IMR-90 (cell line): ENCODE measurements at regions not wholly inside any gene's neighbourhood (a gene's known extent, or its start where the extent isn't known, plus 50 kb on each side); places are given as distances from the start of the nearest gene placed in this dataset.

Experiments used
- ATAC-seq: fragments of 200-7000 bp; cut with Tn5 transposase; 2 replicates; pipeline ENCODE4 v1.9.1; 2020; ENCODE audit warnings: low read depth, mild to moderate bottlenecking, moderate library complexity
- BruUV-seq: library from RNA; stranded (reverse); fragments of 400-500 nt; replicated peaks from 2 replicates; lab custom pipeline; 2021; lab: Mats Ljungman, UMichigan
- CTCF ChIA-PET: fragments of 300-600 bp; formaldehyde crosslinking; extraction: SDS; loops from one replicate; lab custom pipeline; 2021; ENCODE audit warnings: antibody characterized with exemption; lab: Yijun Ruan, JAX
- POLR2A ChIA-PET: fragments of 300-600 bp; sonication (Branson Sonifier 250); formaldehyde crosslinking; loops from one replicate; lab custom pipeline; 2022; ENCODE audit warnings: antibody characterized with exemption; ENCODE audit not compliant: unreplicated experiment; lab: Charles Lee
- DNase-seq: peaks from one replicate; pipeline ENCODE4 v3.0.0; 2013
- H2AFZ ChIP-seq: replicated peaks from 2 replicates; pipeline ENCODE3; 2013; ENCODE audit warnings: low read length, mild to moderate bottlenecking; ENCODE audit not compliant: poor library complexity
- H2AK5ac ChIP-seq: 2 replicates; pipeline ENCODE4 v1.6.1; 2013; ENCODE audit warnings: low read depth, low read length, inconsistent platforms
- H2AK9ac ChIP-seq: replicated peaks from 2 replicates; pipeline ENCODE3; 2013; ENCODE audit warnings: mild to moderate bottlenecking, low read depth, low read length, moderate library complexity; ENCODE audit not compliant: poor library complexity
- H2BK120ac ChIP-seq: 2 replicates; pipeline ENCODE4 v1.6.1; 2013; ENCODE audit warnings: low read depth, low read length, inconsistent platforms
- H2BK15ac ChIP-seq: 3 replicates; pipeline ENCODE4 v1.6.1; 2013; ENCODE audit warnings: low read depth, low read length, inconsistent platforms
- H2BK20ac ChIP-seq: 2 replicates; pipeline ENCODE4 v1.6.1; 2013; ENCODE audit warnings: low read depth, mild to moderate bottlenecking, inconsistent platforms, low read length, moderate library complexity
- H2BK5ac ChIP-seq: 2 replicates; pipeline ENCODE4 v1.6.1; 2013; ENCODE audit warnings: mild to moderate bottlenecking, low read depth, low read length, inconsistent platforms; ENCODE audit not compliant: poor library complexity, severe bottlenecking
- H3K14ac ChIP-seq: replicated peaks from 2 replicates; pipeline ENCODE4 v1.6.1; 2013; ENCODE audit warnings: low read depth, low read length, inconsistent platforms
- H3K18ac ChIP-seq: 2 replicates; pipeline ENCODE4 v1.6.1; 2013; ENCODE audit warnings: low read depth, low read length, control low read depth
- H3K23ac ChIP-seq: 2 replicates; pipeline ENCODE4 v1.6.1; 2013; ENCODE audit warnings: low read depth, low read length, inconsistent platforms
- H3K27ac ChIP-seq: 2 replicates; pipeline ENCODE4 v1.5.1; 2013; ENCODE audit warnings: mild to moderate bottlenecking, control low read depth, low read length; ENCODE audit not compliant: insufficient read depth
- H3K27me3 ChIP-seq: 2 replicates; pipeline ENCODE4 v1.6.1; 2013; ENCODE audit warnings: low read length; ENCODE audit not compliant: control insufficient read depth, insufficient read depth
- H3K36me3 ChIP-seq: 2 replicates; pipeline ENCODE4 v1.6.1; 2013; ENCODE audit warnings: low read length, mixed read lengths; ENCODE audit not compliant: control insufficient read depth, insufficient read depth
- H3K4ac ChIP-seq: 2 replicates; pipeline ENCODE4 v1.6.1; 2013; ENCODE audit warnings: low read depth, low read length, inconsistent platforms
- H3K4me1 ChIP-seq: 2 replicates; pipeline ENCODE4 v1.6.1; 2013; ENCODE audit warnings: low read length, mixed read lengths; ENCODE audit not compliant: control insufficient read depth, insufficient read depth
- H3K4me2 ChIP-seq: 2 replicates; pipeline ENCODE4 v1.6.1; 2013; ENCODE audit warnings: low read depth, mild to moderate bottlenecking, control low read depth, low read length, moderate library complexity
- H3K4me3 ChIP-seq: 2 replicates; pipeline ENCODE4 v1.5.1; 2013; ENCODE audit warnings: low read depth, mild to moderate bottlenecking, control low read depth, low read length, moderate library complexity; ENCODE audit not compliant: insufficient read depth
- H3K56ac ChIP-seq: 2 replicates; pipeline ENCODE4 v1.6.1; 2013; ENCODE audit warnings: low read length, inconsistent platforms; ENCODE audit not compliant: insufficient read depth; ENCODE audit errors: extremely low read depth
- H3K79me1 ChIP-seq, 2 experiments: 2 replicates each; pipeline ENCODE4 v1.6.1; 2013; ENCODE audit warnings: low read length in 2 of 2, inconsistent platforms in 1 of 2, low read depth in 1 of 2
- H3K9ac ChIP-seq: 2 replicates; pipeline ENCODE4 v1.6.1; 2013; ENCODE audit warnings: low read depth, low read length, control low read depth
- H3K9me1 ChIP-seq: 2 replicates; pipeline ENCODE4 v1.6.1; 2013; ENCODE audit warnings: low read length, inconsistent platforms; ENCODE audit not compliant: insufficient read depth
- H3K9me3 ChIP-seq: 2 replicates; pipeline ENCODE4 v1.6.1; 2013; ENCODE audit warnings: low read length; ENCODE audit not compliant: control insufficient read depth, insufficient read depth
- H4K20me1 ChIP-seq: 2 replicates; pipeline ENCODE4 v1.6.1; 2013; ENCODE audit warnings: low read length, inconsistent platforms; ENCODE audit not compliant: insufficient read depth
- H4K5ac ChIP-seq: 2 replicates; pipeline ENCODE4 v1.6.1; 2013; ENCODE audit warnings: mild to moderate bottlenecking, low read depth, low read length, control low read depth
- H4K8ac ChIP-seq, 2 experiments: 2 replicates each; pipeline ENCODE4 v1.6.1; 2013; ENCODE audit warnings: low read depth in 2 of 2, low read length in 2 of 2, control low read depth in 1 of 2, inconsistent platforms in 1 of 2
- H4K91ac ChIP-seq: 2 replicates; pipeline ENCODE4 v1.6.1; 2013; ENCODE audit warnings: low read depth, low read length, inconsistent platforms; ENCODE audit not compliant: insufficient read depth
- MAFK ChIP-seq: IDR thresholded peaks from 2 replicates; pipeline ENCODE4 v1.6.1; 2012; ENCODE audit warnings: low read depth, low read length, improper control_type of control experiment
- NFE2L2 ChIP-seq: fragments of 150-350 bp; IDR thresholded peaks from 2 replicates; pipeline ENCODE4 v1.6.1; 2016; ENCODE audit warnings: low read depth, mild to moderate bottlenecking, low read length
- SMC3 ChIP-seq: fragments of 150-350 bp; IDR thresholded peaks from 2 replicates; pipeline ENCODE4 v1.6.1; 2016; ENCODE audit warnings: low read depth, mild to moderate bottlenecking, antibody characterized with exemption, low read length, moderate library complexity
- dilution Hi-C: fragments of 300-500 bp; cut with HindIII; formaldehyde crosslinking; loops from one replicate; pipeline ENCODE4 v1.14.3; 2018; ENCODE audit warnings: low sequenced_read_pairs; ENCODE audit not compliant: unreplicated experiment
- in situ Hi-C: fragments of 300-500 bp; cut with MboI; formaldehyde crosslinking; loops from 3 replicates; pipeline ENCODE4 v1.14.3; 2019; ENCODE audit warnings: low sequenced_read_pairs, inconsistent platforms, mixed read lengths
- intact Hi-C: fragments of 100-400 bp; cut with micrococcal nuclease; formaldehyde crosslinking; loops from 2 replicates; pipeline ENCODE4 v1.10.0; 2022

DNA sequence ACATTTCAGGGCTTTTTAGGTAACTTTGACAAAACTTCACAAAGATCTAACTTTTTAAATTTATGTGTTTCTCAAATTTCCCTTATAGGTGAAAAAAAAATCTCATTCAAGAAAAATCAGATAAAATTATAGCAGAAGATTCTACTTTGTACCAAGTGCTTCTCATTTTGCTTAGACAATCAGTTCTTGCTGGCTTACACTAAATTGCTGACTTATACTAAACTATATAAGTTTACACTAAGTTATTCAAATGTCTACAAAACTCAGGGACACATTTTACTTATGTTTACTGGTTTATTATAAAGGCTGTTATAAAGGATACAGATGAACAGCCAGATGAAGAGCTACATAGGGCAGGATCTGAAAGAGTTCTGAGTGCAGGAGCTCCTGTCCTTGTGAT is 195.1 kb downstream of the ZPLD1 start:
- Histone ChIP-seq H3K4me2 (no peak overlapping the region), H2BK20ac (no peak overlapping the region), H3K4ac (no peak overlapping the region), H2BK5ac (no peak overlapping the region), H3K56ac (no peak overlapping the region), H2AK5ac (no peak overlapping the region), H2AFZ (no peak overlapping the region), H3K9me3 (no peaks in the 10 kb centered on the region), H3K27me3 (no peaks in the 10 kb centered on the region), H4K91ac (no peak overlapping the region), H3K79me1 (no peaks in the 10 kb centered on the region), H3K9me1 (no peaks in the 10 kb centered on the region), H4K20me1 (no peaks in the 10 kb centered on the region), H3K36me3 (no peaks in the 10 kb centered on the region), H3K4me1 (no peaks in the 10 kb centered on the region), H3K18ac (no peak overlapping the region), H3K14ac (no peak overlapping the region), H3K4me3 (no peak overlapping the region), H2BK15ac (no peak overlapping the region), H4K5ac (no peak overlapping the region), H3K9ac (no peak overlapping the region), H3K27ac (no peak overlapping the region), H4K8ac (no peak overlapping the region), H2BK120ac (no peak overlapping the region), H2AK9ac (no peak overlapping the region), H3K23ac (no peak overlapping the region)
- BruUV-seq, result no TSS peak
- DNase-seq (no peak), ATAC-seq (no peak)
- TF ChIP-seq NFE2L2 (no peak), SMC3 (no peak), MAFK (0 out of 2 replicates have a peak, but pooled peaks have one; percentile 33)
- ChIA-PET POLR2A (no interaction called here), CTCF (no interaction called here)
- in situ Hi-C loops (no loop called here), intact Hi-C loops (no loop called here), dilution Hi-C loops (no loop called here)
